ENCODE measurements at regions not wholly inside any gene's neighbourhood (a gene's known extent, or its start where the extent isn't known, plus 50 kb on each side); places are given as distances from the start of the nearest gene placed in this dataset.
A peak's percentile ranks its signal among the peaks of the same experiment; 100 is the strongest.

GRCh38 chr6:4645713-4646360 lies 130.4 kb upstream of the CDYL start:
- DNase-seq (ENCODE audit: low read depth): no peak
- TF ChIP-seq CTCF (IDR thresholded peaks at IDR 0.05; ENCODE audit: insufficient read depth, low read depth, low read length, missing control alignments): no peak

GRCh38 chr6:4644996-4645395 lies 131.2 kb upstream of the CDYL start:
- H3K4me3 ChIP-seq (ENCODE audit: low read depth, low read length): no peak overlapping the region
- DNase-seq (ENCODE audit: low read depth): no peak
- no peak for TF ChIP-seq CTCF (IDR thresholded peaks at IDR 0.05; ENCODE audit: insufficient read depth, low read depth, low read length, missing control alignments)

More at GRCh38 chr6:4645713-4646360, 130.4 kb upstream of the CDYL start:
- no peak overlapping the region for H3K4me3 ChIP-seq (ENCODE audit: low read depth, low read length)

DNA sequence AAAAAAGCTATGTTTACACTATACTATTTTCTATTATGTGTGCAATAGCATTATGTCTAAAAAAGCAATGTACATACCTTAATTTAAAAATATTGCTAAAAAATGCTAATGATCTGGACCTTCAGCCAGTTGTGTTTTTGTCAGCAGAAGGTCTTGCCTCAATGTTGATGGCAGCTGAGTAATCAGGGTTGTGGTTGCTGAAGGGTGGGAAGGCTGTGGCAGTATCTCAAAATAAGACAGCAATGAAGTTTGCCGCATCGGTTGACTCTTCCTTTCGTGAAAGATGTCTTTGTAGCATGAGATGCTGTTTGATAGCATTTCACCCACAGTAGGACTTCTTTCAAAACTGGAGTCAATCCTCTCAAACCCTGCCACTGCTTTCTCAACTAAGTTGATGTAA lies 134.7 kb upstream of the CDYL start:
- DNase-seq (ENCODE audit: low read depth): no peak
- H3K4me3 ChIP-seq (ENCODE audit: low read depth, low read length): no peak overlapping the region
- TF ChIP-seq CTCF (IDR thresholded peaks at IDR 0.05; ENCODE audit: insufficient read depth, low read depth, low read length, missing control alignments): no peak

DNA sequence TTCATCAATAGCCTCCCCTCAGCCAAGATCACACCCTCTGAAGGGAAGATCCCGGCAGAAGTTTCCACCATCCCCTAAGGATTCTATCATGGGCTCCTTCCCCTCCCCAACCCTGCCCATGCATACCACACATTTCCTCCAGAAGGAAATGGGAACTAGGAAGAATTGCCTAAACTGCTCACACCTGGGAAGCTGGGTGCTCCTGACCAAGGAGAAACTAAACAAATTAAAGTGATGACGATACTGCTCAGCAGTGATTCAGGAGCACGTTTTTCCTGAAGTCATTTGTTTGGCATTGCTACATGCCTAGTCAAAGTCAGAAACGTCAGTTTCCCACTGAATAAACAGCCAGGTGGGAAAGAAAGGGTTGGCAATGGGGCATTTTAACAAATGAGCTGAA lies 136.1 kb upstream of the CDYL start:
- TF ChIP-seq CTCF (IDR thresholded peaks at IDR 0.05; ENCODE audit: insufficient read depth, low read depth, low read length, missing control alignments): no peak
- H3K4me3 ChIP-seq (ENCODE audit: low read depth, low read length): no peak overlapping the region

GRCh38 chr6:4638641-4639040 lies 137.6 kb upstream of the CDYL start:
- DNase-seq (ENCODE audit: low read depth): no peak
- no peak for TF ChIP-seq CTCF (IDR thresholded peaks at IDR 0.05; ENCODE audit: insufficient read depth, low read depth, low read length, missing control alignments)
- no peak overlapping the region for H3K4me3 ChIP-seq (ENCODE audit: low read depth, low read length)

More for the DNA sequence above, 136.1 kb upstream of the CDYL start:
- DNase-seq (ENCODE audit: low read depth): no peak

DNA sequence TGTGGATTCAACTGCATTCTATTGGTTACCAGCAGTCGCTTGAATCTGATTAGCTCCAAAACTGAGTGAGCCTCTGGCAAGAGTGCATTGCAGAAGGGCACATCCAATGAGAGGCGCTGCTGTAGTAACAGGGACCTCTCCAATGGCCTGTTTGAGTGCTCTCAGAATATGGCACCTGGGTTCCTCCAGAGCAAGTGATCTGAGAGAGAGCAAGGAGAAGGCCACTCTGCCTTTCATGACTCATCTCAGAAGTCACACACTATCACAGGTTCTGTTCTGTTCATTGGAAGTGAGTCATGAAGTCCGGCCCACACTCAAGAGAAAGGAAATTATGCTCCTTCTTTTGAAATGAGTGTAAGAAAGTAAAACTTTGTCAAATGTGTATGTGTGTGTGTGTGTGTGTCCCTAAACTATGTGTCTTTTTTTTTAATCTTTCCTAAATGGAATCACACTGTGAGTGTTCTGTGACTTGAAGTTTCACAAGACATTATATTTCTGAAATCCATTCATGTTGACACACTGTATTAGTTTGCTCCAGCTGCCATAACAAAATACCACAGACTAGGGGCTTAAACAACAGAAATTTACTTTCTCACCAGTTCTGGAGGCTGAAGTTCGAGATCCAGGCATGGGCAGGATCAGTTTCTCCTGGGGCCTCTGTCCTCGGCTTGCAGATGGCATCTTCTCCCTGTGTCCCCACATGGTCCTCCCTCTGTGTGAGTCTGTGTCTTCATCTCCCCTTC lies 138.3 kb upstream of the CDYL start:
- DNase-seq (ENCODE audit: low read depth): peak; percentile 69
- no peak for TF ChIP-seq CTCF (IDR thresholded peaks at IDR 0.05; ENCODE audit: insufficient read depth, low read depth, low read length, missing control alignments)
- no peak overlapping the region for H3K4me3 ChIP-seq (ENCODE audit: low read depth, low read length)

Data from GM12865 (cell line).